ENCODE measurements at regions not wholly inside any gene's neighbourhood (a gene's known extent, or its start where the extent isn't known, plus 50 kb on each side); places are given as distances from the start of the nearest gene placed in this dataset.
"Not testable (repeated sequence)": the region's sequence is repeated elsewhere in the genome, so short reads cannot be mapped to it uniquely, and the experiment has no call there.

DNA sequence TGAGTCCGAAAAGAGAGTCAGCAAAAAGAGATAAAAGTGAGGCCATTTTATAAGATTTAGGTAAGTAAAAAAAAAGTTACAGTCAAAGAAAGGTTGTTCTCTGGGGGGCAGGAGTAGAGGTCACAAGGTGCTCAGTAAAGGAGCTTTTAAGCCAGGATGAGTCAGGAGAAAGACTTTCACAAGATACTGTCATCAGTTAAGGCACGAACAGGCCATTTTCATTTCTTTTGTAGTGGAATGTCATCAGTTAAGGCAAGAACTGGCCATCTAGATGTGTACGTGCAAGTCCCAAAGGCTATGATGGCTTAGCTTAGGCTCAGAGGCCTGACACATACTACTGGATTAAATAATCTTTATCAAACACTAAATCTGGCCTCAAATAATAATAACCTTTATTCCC, 1207.3 kb upstream of the FAM98A start:
- DNase-seq, result no peak

DNA sequence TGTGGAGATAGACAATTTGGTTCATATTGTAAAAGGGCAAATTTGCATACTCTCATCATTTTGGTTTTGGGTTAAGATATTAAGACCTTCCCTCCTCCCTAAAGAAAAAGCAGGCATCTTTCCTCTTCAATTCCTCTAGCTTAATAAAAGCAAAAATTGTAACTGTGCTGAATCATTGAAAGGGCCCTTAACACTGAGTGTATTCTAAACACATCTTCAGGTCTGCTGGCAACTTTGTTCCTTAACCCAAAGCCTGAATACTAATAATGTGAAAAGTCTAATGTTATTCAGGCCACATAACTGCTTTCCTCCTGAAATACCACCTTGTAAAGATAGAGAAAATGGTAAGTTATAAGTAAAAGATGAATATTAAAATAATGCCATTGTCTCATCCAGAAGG, 1200.5 kb upstream of the FAM98A start:
- no peak for DNase-seq

DNA sequence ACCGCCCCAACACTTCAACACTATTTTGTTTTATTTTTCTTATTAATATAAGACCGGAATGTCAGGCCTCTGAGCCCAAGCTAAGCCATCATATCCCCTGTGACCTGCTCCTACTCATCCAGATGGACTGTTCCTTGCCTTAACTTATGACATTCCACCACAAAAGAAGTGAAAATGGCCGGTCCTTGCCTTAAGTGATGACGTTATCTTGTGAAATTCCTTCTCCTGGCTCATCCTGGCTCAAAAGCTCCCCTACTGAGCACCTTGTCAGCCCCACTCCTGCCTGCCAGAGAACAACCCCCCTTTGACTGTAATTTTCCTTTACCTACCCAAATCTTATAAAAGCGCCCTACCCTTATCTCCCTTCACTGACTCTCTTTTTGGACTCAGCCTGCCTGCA, 1196.5 kb upstream of the FAM98A start:
- DNase-seq, result not testable (repeated sequence)

DNA sequence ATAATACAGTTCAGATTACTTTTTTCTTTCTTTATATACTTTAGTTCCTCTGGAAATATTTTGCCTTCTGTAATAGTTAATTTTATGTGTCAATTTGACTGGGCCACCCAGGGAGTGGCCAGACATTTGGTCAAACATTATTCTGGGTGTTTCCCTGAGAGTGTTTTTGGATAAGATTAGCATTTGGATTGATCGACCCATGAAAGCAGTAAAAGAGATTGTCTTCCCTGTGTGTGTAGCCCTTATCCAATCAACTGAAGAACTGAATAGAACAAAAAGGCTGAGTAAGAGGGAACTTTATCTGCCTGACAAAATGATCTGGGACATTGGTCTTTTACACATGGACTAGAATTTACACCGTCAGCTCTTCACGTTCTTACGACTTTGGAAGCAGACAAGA, 1190.1 kb upstream of the FAM98A start:
- no peak for DNase-seq

DNA sequence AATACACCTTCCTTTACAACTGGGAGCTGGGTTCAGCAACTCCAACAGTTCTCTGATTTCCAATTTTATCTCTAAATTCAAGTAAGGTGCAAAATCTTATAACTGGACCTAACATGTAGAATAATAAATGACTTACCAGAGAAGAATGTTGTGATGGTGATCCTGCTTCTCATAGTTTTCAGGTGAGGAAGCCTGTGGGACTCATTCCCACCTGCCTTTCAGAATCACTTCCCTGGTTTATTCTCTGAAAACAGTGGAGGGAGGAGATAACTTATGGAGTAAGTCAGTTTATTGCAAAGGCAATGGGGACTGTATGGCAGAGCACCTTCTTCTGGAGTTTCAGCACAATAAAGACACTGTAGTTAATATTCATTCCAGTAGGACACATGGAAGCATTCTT, 1188.2 kb upstream of the FAM98A start:
- DNase-seq, result no peak

DNA sequence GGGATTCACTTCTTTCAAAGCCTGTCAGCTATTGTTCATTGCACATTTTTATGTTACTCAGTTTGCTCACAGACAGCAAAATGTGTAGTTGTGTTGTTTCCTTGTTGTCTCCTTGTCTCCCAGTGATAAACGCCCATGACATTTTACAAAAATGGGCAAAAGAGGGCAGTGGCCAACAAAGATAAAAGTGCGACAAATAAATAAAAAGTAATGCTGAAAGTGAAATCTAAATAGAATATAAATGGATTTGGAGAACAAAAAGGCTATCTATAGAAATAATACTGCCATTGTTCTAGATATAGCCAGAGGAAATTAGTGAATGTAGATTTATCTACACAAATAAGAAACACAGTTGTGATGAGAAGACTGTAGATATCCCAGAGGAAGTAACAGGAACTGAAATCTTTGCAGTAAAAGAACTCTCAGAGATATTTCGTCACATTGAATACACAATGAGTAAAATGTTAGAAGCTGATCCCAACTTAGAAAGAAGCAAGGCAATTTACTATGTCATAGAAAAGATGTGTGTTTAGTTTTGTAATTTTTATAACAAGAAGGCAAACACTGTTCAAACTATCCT, 1186.2 kb upstream of the FAM98A start:
- DNase-seq, result no peak

DNA sequence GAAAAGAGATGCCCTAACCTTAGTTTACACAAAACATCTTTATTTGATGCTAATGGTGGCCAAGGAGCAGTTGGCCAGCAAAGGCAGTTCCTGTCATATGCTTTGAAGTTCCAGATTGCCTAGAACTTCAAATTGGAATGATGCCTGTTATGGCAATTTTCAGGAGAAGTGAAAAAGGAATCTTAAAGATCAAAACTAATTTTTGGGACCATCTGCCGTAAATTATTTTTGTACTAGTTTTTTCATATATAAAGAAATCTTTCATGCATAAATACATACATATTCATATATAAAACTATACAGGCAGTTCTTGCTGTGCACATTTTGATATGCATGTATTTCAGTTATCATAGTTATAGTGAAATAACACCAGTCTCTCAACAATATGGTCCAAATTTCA, 1185.6 kb upstream of the FAM98A start:
- no peak for DNase-seq

DNA sequence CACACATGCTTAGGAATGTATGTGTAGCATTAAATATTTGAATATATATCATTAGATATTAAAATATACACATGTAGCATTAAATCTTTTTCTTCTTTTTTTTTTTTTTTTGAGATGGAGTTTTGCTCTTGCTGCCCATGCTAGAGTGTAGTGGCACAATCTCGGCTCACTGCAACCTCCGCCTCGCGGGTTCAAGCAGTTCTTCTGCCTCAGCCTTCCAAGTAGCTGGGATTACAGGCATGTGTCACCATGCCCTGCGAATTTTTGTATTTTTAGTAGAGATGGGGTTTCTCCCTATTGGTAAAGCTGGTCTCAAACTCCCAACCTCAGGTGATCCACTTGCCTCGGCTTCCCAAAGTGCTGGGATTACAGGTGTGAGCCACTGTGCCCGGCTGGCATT, 1151.6 kb upstream of the FAM98A start:
- DNase-seq, result not testable (repeated sequence)

DNA sequence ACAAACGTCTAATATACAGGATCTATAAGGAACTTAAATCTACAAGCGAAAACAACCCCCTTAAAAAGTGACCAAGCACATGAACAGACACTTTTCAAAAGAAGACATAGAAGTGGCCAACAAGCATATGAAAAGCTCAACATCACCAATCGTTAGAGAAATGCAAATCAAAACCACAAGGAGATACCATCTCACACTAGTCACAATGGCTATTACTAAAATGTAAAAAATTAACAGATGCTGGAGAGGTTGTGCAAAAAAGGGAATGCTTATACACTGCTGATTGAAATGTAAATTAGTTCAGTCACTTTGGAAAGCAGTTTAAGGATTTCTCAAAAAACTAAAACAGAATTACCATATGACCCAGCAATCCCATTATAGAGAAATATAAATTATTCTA, 1148.5 kb upstream of the FAM98A start:
- no peak for DNase-seq

DNA sequence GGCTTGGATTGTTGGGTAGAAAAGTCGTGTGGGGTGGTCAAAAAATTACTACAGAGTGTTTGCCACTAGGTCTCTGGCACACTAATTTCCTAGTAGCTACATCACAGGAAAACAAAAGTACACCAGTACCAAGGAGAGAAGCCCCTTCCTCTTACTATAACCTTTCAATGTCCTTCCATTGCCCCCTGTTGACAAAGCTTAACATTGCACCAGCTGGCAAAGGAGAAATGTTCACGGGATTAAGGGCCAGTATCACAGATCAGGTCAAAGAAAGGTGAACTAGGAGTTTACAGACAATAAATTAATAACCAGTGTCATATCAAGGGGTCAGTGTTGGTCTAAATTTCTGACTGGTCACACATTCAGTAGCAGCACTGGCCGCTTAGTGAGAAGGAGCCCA, 1139.6 kb upstream of the FAM98A start:
- DNase-seq, result no peak

DNA sequence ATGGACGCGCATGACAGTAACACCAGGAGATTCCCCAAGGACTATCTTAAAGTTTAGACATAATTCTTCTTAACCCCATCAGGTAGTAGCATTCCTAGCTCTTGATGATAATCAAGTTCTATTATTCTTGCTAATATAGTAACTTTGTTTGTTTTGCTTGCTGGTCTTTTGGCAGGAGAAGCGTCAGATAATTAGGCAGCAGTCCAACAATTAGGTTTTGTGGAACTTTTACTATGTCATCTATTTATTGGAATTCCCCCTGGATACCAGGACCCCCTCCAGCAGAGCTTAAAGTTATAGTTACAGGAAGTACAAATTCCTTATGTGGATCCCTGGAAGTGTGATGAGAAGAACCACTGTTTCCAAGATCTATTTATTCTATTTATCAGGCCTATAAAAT, 1138.0 kb upstream of the FAM98A start:
- no peak for DNase-seq

DNA sequence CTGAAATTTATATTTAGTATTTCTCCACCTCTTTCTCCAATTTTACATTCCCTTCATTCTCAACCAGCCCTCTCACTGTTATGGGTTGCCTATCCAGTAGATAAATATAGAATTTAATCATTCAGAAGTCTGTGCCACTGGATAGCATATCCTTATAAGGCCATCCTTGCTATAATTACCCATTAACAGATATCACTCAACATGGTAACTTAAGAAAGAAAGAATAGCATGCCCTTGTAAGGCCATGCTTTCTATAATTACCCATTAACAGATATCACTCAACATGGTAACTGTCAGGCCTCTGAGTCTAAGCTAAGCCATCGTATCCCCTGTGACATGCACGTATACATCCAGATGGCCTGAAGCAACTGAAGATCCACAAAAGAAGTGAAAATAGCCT, 1137.4 kb upstream of the FAM98A start:
- no peak for DNase-seq

DNA sequence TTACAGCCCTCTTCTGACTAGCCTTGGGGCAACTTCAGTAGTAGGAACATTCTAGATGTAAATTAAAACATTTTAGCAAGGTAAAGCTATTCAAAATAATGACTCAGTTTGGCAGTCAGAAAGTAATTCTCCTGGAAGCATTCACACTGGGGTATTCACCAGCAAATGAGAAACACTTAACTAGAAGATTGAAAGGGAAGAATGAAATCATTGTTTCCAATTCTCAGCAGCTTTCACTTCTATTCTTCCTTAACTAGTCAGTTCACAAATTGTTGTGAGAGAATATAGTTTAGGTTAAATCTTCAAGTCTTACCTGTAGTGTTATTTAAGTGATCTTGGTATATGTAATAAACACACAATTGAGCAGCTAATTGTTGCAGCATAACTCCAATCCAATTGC, 1135.6 kb upstream of the FAM98A start:
- DNase-seq, result no peak

DNA sequence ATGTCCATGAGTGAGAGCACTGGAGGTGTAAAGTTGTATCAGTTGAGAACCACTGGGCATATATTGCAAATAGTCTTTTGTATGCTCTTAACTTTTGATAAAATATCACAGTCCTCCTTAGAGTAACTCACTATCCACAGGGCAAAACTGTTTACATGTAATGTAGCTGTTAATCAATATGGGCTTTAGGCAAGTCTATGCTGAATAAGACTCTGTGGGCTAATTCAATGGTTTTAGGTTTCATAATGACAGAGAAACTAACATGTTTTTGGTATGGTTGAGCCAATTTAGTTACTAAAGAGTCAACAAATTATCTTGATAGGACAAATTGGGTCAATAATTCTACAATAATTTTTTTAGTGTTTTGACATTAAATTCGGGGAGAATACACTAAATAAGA, 1134.9 kb upstream of the FAM98A start:
- no peak for DNase-seq

DNA sequence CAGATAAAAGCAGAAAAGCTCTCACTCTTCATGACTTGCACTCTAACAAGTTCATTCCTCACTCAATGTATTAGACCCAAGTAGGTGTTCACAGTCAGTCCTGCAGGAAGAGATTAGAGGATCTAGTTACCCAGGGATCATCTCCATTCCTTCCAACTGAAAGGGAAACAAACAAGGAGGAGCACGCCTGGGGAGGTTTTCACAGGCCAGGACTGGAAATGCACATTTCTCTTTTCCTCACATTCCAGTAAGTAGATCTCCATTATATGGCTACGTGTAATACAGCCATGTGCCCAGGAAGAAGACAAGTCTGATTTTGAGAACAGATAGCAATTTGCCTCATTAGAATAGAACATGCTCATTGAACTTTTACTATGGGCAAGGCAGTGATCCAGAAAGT, 1132.2 kb upstream of the FAM98A start:
- DNase-seq, result no peak

DNA sequence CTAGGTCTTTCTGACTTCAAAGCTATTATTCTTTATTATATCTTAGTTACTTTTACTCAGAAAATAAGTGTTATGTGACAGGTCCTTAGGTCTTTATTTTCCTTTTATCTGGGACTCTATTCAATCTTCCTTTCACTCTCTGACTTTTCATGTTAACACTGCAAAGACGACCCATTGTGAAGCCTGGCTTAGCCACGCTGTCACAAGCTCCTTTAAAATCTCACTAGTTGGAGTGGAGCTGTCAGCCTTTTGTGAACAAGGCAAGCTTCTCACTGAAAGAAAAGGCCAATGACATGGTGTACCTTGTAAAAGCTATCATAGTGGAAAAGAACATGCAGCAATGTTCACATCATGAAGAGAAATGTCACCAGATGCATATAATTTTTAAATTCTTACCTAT, 1130.7 kb upstream of the FAM98A start:
- no peak for DNase-seq

DNA sequence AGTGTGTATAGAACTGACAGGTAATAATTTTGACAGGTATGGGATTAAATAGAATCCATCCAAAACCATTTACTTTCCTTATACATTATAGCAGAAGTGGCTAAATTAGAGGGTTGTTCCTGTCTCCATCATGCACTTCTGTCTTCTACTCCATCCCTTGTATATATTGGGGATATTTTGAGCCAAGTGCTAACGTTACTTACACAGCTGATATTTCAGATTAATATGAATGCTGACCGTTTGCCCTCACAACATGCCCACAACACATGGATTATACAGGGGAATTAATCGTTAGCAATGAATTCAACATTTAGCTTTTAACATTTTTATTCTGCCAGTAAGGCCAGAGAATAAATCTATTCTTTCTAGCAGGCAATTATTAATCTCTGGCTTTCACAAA, 1125.0 kb upstream of the FAM98A start:
- no peak for DNase-seq

DNA sequence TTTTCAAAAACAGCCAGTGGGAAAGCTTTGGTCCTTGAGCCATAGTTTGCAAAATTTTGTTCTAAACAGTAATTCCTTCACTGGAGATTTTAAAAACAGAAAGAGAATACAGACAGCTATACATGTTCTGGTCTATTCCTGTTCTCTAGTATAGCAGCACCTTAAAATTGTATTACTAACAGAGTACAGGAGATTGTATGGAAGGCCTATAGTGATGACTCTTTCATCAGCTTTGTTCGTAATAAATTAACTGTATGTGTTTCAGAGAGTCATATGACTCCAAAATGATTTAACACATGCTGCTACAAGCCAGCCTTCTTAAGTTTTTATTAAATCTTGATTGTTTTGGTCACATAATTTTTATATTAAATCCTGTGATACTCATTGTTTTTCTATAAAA, 1124.6 kb upstream of the FAM98A start:
- no peak for DNase-seq

DNA sequence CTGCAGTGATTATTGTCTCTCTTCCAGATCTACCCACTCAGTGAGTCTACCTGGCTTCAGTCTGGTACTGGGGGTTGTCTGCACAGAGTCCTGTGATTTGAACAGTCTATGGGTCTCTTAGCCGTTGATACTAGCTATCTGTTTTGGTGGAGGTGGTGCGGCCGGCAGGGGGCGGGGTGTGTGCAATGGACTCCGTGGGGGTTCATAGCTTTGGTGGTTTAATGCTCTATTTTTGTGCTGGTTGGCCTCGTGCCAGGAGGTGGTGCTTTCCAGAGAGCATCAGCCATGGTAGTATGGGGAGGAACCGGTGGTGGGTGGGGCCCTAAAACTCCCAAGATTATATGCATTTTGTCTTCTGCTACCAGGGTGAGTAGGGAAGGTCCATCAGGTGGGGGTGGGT, 1120.1 kb upstream of the FAM98A start:
- DNase-seq, result no peak

DNA sequence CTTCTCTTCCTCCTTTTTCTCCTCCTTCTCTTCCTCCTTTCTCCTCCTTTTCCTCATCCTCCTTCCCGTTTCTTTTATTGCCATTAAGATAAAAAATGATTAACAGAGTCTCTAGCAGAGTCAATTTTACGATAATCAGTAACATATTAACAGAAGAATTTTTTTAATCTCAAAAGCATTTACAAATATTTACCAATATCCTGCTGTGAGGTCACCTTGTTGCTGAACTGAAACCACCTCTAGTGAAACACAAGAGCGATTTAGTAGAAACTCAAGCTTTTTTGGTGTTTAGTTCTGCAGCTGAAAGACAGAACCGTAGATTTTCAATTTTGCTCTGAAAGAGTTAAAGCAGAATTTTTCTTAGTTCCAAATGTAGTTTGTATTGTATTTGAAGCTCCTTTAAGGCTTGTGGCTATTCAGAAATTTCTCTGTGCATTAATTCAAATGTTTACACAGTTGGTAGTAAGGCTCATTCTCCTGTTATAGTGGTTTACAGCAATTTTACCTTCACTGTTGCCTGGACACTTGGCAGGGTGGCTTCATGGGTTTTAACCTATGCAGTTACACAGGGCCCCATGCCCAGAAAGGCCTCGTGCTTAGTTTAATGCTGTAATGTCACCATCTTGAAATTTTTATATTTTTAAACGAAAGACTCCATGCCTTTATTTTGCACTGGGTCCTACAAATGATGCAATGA, 1106.6 kb upstream of the FAM98A start:
- DNase-seq, result no peak

DNA sequence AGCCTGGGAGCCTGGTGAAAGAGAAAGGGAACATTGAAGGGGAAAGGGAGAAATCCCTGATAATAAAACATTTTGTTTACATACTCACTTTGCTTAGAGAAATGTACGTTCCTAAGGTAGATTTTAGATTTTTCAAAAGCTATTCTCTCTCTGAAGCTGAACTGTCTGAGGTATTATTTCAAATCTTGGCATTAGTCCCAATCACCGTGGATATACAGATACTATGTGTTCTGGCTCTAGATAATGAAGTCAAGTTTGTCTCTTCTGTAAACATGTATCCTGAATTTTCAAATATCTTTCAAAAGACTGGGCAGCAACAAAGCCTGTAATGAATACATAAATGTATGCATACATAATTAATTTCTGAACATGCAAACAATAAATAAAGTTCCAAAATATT, 1104.2 kb upstream of the FAM98A start:
- DNase-seq, result no peak

DNA sequence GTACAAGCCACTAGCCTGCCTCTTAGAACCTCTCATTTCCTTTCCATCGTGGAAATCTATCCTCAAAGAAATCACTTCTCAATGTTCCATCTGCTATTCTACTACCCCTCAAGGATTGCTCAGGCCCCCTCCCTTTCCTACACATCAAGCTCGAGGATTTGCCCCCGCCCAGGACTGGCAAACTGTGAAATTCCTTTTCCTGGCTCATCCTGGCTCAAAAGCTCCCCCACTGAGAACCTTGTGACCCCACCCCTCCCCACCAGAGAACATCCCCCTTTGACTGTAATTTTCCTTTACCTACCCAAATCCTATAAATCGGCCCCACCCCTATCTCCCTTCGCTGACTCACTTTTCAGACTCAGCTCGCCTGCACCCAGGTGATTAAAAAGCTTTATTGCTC, 1103.3 kb upstream of the FAM98A start:
- not testable (repeated sequence) for DNase-seq

DNA sequence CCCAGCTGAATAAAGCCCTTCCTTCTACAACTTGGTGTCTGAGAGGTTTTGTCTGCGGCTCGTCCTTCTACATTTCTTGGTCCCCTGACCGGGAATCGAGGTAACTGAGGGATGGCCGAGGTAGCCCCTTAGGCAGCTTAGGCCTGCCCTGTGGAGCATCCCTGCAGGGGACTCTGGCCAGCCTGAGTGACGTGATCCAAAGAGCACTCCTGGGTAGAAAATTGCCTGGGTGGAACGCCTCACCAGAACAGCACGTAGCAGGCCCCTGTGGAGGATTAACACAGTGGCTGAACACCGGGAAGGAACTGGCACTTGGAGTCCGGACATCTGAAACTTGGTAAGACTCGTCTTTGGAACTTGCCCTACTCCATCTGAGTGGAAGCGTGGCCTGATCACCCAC, 1078.5 kb upstream of the FAM98A start:
- DNase-seq, result not testable (repeated sequence)

DNA sequence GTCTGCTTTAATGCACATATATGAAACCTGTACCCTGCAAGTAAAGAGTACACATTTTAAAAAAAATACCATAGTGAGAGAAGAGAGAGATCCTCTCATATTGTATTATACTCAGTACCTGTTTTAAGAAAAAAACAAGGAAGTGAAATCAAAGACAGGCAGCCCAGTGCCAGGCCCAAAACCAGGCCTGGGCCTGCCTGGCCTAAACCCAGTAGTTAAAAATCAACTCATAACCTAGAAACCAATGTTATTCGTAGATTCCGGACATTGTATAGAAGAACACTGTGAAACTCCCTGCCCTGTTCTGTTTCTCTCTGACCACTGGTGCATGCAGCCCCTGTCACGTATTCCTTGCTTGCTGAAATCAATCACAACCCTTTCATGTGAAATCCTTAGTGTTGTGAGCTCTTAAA, 1078.0 kb upstream of the FAM98A start:
- DNase-seq, result not testable (repeated sequence)

DNA sequence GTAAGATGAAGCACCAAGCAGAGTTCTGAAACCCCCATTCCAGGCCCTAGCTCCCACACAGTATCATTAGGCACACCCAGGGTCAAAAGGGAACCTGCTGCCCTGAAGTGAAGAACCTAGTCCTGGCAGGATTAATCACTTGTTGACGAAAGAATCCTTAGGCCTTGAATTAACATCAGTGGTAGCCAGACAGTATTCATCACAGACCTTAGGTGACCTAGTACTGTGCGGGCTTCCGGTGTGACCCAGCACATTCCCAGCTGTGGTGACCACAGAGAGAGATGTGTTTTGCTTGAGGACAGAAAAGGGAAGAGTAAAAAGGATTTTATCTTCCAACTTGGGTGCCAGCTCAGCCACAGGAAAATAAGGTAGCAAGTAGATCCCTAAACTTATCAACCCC, 1071.4 kb upstream of the FAM98A start:
- no peak for DNase-seq

All from NCI-H226 (cell line).